ENCODE measurements at regions not wholly inside any gene's neighbourhood (a gene's known extent, or its start where the extent isn't known, plus 50 kb on each side); places are given as distances from the start of the nearest gene placed in this dataset.

GRCh38 chr3:16013568-16013967 lies 160.9 kb upstream of the GALNT15 start:
- Histone ChIP-seq H3K79me1 (ENCODE audit: low read depth in 1 of 2, low read length in 2 of 2) (no peaks in the 10 kb centered on the region), H3K14ac (replicated peaks; ENCODE audit: low read depth, low read length) (no peak overlapping the region; the same call in 1 of the 2 replicates), H4K8ac (ENCODE audit: low read depth in 2 of 2, low read length in 2 of 2) (peak overlapping the region in 1 of 2 experiments; percentile 91; a peak in 2 of 4 replicates), H3K36me3 (ENCODE audit: control insufficient read depth, insufficient read depth, low read length) (no peaks in the 10 kb centered on the region), H3K23ac (ENCODE audit: low read depth, low read length) (no peak overlapping the region), H4K91ac (ENCODE audit: insufficient read depth, low read depth, low read length) (peak overlapping the region; percentile 69), H2BK20ac (ENCODE audit: low read depth, low read length) (peak overlapping the region; percentile 85; the same call in 1 of the 2 replicates), H3K9me3 (ENCODE audit: control insufficient read depth, insufficient read depth, low read length) (no peaks in the 10 kb centered on the region), H2BK15ac (ENCODE audit: low read depth, low read length) (peak overlapping the region; percentile 68; the same call in 1 of the 3 replicates), H3K4me2 (ENCODE audit: low read depth, low read length) (no peak overlapping the region; the same call in 1 of the 2 replicates), H3K4me1 (ENCODE audit: control insufficient read depth, insufficient read depth, low read length) (peaks cover 9% of the 10 kb centered on the region), H2BK120ac (ENCODE audit: low read depth, low read length) (peak overlapping the region; percentile 44; the same call in 1 of the 2 replicates), H3K9me1 (ENCODE audit: insufficient read depth, low read length) (peaks cover 5% of the 10 kb centered on the region), H4K5ac (ENCODE audit: low read depth, low read length) (no peak overlapping the region), H3K27ac (ENCODE audit: insufficient read depth, low read length) (no peak overlapping the region), H4K20me1 (ENCODE audit: insufficient read depth, low read length) (no peaks in the 10 kb centered on the region), H3K4ac (ENCODE audit: low read depth, low read length) (peak overlapping the region; percentile 67; the same call in 1 of the 2 replicates), H2BK5ac (ENCODE audit: low read depth, low read length, poor library complexity, severe bottlenecking) (peak overlapping the region; percentile 94), H3K56ac (ENCODE audit: extremely low read depth, insufficient read depth, low read length) (no peak overlapping the region), H2AK5ac (ENCODE audit: low read depth, low read length) (peak overlapping the region; percentile 94), H2AFZ (replicated peaks; ENCODE audit: low read length, poor library complexity) (no peak overlapping the region), H3K27me3 (ENCODE audit: control insufficient read depth, insufficient read depth, low read length) (no peaks in the 10 kb centered on the region), H2AK9ac (replicated peaks; ENCODE audit: low read depth, low read length, poor library complexity) (no peak overlapping the region), H3K18ac (ENCODE audit: low read depth, low read length) (peak overlapping the region; percentile 93; the same call in 1 of the 2 replicates), H3K9ac (ENCODE audit: low read depth, low read length) (no peak overlapping the region), H3K4me3 (ENCODE audit: insufficient read depth, low read depth, low read length) (no peak overlapping the region)
- in situ Hi-C loops (cut with MboI; ENCODE audit: low sequenced_read_pairs) (no loop called here), dilution Hi-C loops (cut with HindIII; ENCODE audit: low sequenced_read_pairs, unreplicated experiment) (no loop called here), intact Hi-C loops (cut with micrococcal nuclease) (no loop called here)
- peak; percentile 27 for ATAC-seq (ENCODE audit: low read depth)
- TF ChIP-seq BHLHE40 (IDR thresholded peaks at IDR 0.05; ENCODE audit: low read depth, low read length) (0 out of 2 replicates have a peak, but pooled peaks have one; percentile 13), RCOR1 (IDR thresholded peaks at IDR 0.05; ENCODE audit: insufficient replicate concordance, low read length) (no peak), NFE2L2 (IDR thresholded peaks at IDR 0.05; ENCODE audit: low read depth, low read length) (peak; percentile 48), SMC3 (IDR thresholded peaks at IDR 0.05; ENCODE audit: low read depth, low read length) (no peak), CHD1 (IDR thresholded peaks at IDR 0.05; ENCODE audit: low read depth, low read length) (no peak), MAFK (IDR thresholded peaks at IDR 0.05; ENCODE audit: low read depth, low read length) (no peak), CEBPB (IDR thresholded peaks at IDR 0.05; ENCODE audit: low read depth, low read length) (peak; percentile 50; the same call in 1 of the 2 replicates), CTCF (conservative IDR thresholded peaks at IDR 0.05; ENCODE audit: low read depth, low read length) (no peak), MXI1 (IDR thresholded peaks at IDR 0.05; ENCODE audit: borderline replicate concordance, low read depth, low read length) (no peak), POLR2A (IDR thresholded peaks at IDR 0.05; ENCODE audit: low read depth, low read length) (no peak), FOS (IDR thresholded peaks at IDR 0.05; ENCODE audit: low read depth, low read length) (peak; percentile 45; the same call in 1 of the 2 replicates)
- TF ChIP-seq, protein P1, sequence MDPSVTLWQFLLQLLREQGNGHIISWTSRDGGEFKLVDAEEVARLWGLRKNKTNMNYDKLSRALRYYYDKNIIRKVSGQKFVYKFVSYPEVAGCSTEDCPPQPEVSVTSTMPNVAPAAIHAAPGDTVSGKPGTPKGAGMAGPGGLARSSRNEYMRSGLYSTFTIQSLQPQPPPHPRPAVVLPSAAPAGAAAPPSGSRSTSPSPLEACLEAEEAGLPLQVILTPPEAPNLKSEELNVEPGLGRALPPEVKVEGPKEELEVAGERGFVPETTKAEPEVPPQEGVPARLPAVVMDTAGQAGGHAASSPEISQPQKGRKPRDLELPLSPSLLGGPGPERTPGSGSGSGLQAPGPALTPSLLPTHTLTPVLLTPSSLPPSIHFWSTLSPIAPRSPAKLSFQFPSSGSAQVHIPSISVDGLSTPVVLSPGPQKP (IDR thresholded peaks at IDR 0.05; ENCODE audit: borderline replicate concordance, low read depth, low read length) = no peak
- BruUV-seq (replicated peaks) = no TSS peak
- no CpG with 5 or more reads among the region's 2 CpGs for WGBS, 2 experiments (ENCODE audit: extremely low coverage in 2 of 2, insufficient read length in 1 of 2)
- POLR2A ChIA-PET (ENCODE audit: unreplicated experiment) = no interaction called here
- CTCF ChIA-PET = no interaction called here
- peak; percentile 86 for DNase-seq

Data from IMR-90 (cell line).